ENCODE measurements at regions not wholly inside any gene's neighbourhood (a gene's known extent, or its start where the extent isn't known, plus 50 kb on each side); places are given as distances from the start of the nearest gene placed in this dataset.
A peak's percentile ranks its signal among the peaks of the same experiment; 100 is the strongest.

DNA sequence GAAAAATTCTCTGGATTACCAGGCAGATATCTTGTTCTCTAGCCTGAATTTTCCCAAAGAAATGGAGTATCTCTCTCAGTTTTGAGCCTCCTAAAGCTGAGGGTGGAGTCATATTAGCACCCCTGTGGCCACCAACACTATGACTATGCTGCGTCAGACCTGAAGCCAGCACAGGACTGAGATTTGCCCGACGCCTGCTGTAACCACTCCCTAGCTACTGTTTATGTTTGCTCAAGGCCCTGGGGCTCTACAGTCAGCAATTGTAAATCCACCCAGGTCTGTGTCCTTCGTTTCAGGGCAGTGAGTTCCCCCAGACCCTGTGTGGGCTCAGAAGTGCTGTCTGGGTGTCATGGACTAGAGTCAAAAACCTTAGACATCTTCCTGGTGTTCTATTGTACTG, 61.4 kb downstream of the ZXDA start:
- ATAC-seq (replicated peaks; ENCODE audit: extremely low read depth, poor library complexity, severe bottlenecking) = no peak
- DNase-seq (ENCODE audit: low spot score in 2 of 2) = no peak
- Mint-ChIP-seq H3K9me3 (peaks cover 12% of the 10 kb centered on the region), H3K36me3 (ENCODE audit: insufficient read depth) (no peaks in the 10 kb centered on the region), H3K27ac (ENCODE audit: low read depth) (no peak overlapping the region), H3K27me3 (no peaks in the 10 kb centered on the region), H3K4me1 (no peaks in the 10 kb centered on the region), H3K4me3 (no peak overlapping the region)

DNA sequence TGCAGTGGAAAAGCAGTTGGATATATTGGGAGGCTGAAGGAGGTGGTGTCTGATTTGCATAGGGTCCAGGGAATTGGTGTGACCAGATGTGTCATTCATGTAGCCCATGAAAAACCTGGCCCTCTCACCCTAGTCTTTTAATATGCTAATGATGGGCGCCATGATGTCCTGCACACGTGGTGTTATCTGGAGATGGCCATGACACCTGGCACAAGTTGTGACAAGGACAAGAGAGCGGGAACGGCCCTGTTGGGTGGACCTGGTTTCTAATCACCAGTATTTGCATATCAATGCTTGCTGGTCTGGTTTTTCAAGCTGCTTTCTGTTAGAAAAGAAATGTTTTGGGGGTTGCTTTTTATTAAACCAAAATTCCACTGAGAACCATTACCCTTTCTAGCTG, 87.4 kb downstream of the ZXDA start:
- Mint-ChIP-seq H3K4me3 (no peak overlapping the region), H3K27me3 (no peaks in the 10 kb centered on the region), H3K36me3 (ENCODE audit: insufficient read depth) (no peaks in the 10 kb centered on the region), H3K9me3 (no peaks in the 10 kb centered on the region), H3K27ac (ENCODE audit: low read depth) (no peak overlapping the region), H3K4me1 (peaks cover 6% of the 10 kb centered on the region)
- ATAC-seq (replicated peaks; ENCODE audit: extremely low read depth, poor library complexity, severe bottlenecking) = no peak
- DNase-seq (ENCODE audit: low spot score in 2 of 2) = no peak

DNA sequence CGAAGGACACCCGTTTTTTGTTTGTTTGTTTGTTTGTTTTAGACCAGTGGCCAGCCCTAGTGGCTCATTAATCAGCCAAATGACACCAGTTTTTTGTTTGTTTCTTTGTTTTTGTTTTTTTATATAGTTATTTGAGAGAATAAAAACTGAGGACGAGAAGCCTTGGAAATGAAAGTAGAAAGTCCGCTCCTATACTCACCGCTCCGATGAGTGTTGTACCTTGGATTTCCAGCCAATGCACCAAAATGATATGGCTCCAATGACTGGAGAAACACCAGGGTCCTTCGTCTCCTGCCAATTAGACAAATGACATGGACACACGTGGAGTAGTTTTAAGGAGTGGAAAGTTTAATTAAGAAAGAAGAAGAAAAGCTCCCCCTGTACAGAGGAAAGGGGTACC, 87.9 kb downstream of the ZXDA start:
- Mint-ChIP-seq H3K4me3 (no peak overlapping the region), H3K4me1 (peaks cover 6% of the 10 kb centered on the region), H3K36me3 (ENCODE audit: insufficient read depth) (no peaks in the 10 kb centered on the region), H3K27me3 (no peaks in the 10 kb centered on the region), H3K27ac (ENCODE audit: low read depth) (no peak overlapping the region), H3K9me3 (no peaks in the 10 kb centered on the region)
- ATAC-seq (replicated peaks; ENCODE audit: extremely low read depth, poor library complexity, severe bottlenecking) (no peak), DNase-seq (ENCODE audit: low spot score in 2 of 2) (no peak)

- Mint-ChIP-seq H3K36me3 (ENCODE audit: insufficient read depth) (no peaks in the 10 kb centered on the region), H3K9me3 (no peaks in the 10 kb centered on the region), H3K4me1 (peaks cover 6% of the 10 kb centered on the region), H3K27ac (ENCODE audit: low read depth) (no peak overlapping the region), H3K4me3 (no peak overlapping the region), H3K27me3 (no peaks in the 10 kb centered on the region)
- peak in 1 of 2 donors; percentile 9 for DNase-seq (ENCODE audit: low spot score in 2 of 2)
- ATAC-seq (replicated peaks; ENCODE audit: extremely low read depth, poor library complexity, severe bottlenecking) = peak; percentile 24
Measured at GRCh38 chrX:57821703-57822387, 88.4 kb downstream of the ZXDA start.

- ATAC-seq (replicated peaks; ENCODE audit: extremely low read depth, poor library complexity, severe bottlenecking) (no peak), DNase-seq (ENCODE audit: low spot score in 2 of 2) (no peak)
- Mint-ChIP-seq H3K4me1 (peaks cover 6% of the 10 kb centered on the region), H3K4me3 (no peak overlapping the region), H3K27ac (ENCODE audit: low read depth) (no peak overlapping the region), H3K27me3 (peaks cover 9% of the 10 kb centered on the region), H3K36me3 (ENCODE audit: insufficient read depth) (peaks cover 2% of the 10 kb centered on the region), H3K9me3 (peaks cover 5% of the 10 kb centered on the region)
Measured at GRCh38 chrX:57817302-57817701, 93.0 kb downstream of the ZXDA start.

DNA sequence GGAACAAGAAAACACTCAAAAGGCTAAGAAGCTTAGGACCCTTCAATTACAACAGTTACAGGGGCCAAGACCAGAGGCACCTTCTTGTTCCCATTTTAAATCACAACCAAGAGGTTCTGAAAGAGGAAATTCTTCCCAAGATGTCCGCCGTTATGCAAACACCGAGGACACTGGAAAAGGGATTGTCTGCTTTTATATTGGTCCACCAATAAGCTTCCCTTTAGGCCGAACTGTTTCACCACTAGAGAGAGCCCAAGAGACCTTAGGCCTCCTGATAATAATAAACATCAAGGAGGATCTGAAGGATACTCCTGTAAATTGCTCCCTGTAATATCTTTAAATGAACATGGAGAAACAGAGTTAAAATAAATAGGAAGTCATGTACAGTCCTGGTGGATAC, 92.6 kb upstream of the NLRP2B start:
- H3K9me3 Mint-ChIP-seq = no peaks in the 10 kb centered on the region
- H3K4me1 Mint-ChIP-seq = no peaks in the 10 kb centered on the region
- no peak for ATAC-seq (replicated peaks; ENCODE audit: extremely low read depth, poor library complexity, severe bottlenecking)
- no peak overlapping the region for H3K4me3 Mint-ChIP-seq
- H3K27me3 Mint-ChIP-seq = no peaks in the 10 kb centered on the region
- no peak for DNase-seq (ENCODE audit: low spot score in 2 of 2)
- H3K27ac Mint-ChIP-seq (ENCODE audit: low read depth) = no peak overlapping the region
- no peaks in the 10 kb centered on the region for H3K36me3 Mint-ChIP-seq (ENCODE audit: insufficient read depth)

- Mint-ChIP-seq H3K27me3 (no peaks in the 10 kb centered on the region), H3K9me3 (no peaks in the 10 kb centered on the region), H3K27ac (ENCODE audit: low read depth) (no peak overlapping the region), H3K36me3 (ENCODE audit: insufficient read depth) (no peaks in the 10 kb centered on the region), H3K4me3 (no peak overlapping the region), H3K4me1 (no peaks in the 10 kb centered on the region)
- DNase-seq (ENCODE audit: low spot score in 2 of 2) = no peak
- no peak for ATAC-seq (replicated peaks; ENCODE audit: extremely low read depth, poor library complexity, severe bottlenecking)
Measured at GRCh38 chrX:57771689-57772088, 91.6 kb upstream of the NLRP2B start.

DNA sequence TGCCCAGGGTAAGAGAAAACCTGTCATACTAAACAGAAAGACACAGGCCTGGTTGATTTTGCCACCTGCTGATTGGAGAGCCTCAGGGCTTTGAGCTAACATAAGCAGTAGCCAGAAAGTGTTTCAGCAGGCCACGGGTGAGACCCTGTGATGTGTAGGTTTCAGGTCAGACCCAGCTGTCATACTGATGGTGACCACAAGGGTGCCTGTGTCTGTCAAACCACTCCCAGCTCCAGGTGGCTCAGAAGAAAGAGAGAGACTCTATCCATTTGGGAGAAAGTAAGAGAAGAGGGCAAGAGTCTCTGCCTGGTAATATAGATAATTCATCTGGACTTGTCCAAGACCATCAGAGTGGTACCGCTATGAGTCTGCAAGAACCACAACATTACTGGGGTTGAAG, 72.8 kb upstream of the NLRP2B start:
- ATAC-seq (replicated peaks; ENCODE audit: extremely low read depth, poor library complexity, severe bottlenecking) (no peak), DNase-seq (ENCODE audit: low spot score in 2 of 2) (no peak)
- H3K36me3 Mint-ChIP-seq (ENCODE audit: insufficient read depth) = no peaks in the 10 kb centered on the region
- H3K9me3 Mint-ChIP-seq = no peaks in the 10 kb centered on the region
- H3K27ac Mint-ChIP-seq (ENCODE audit: low read depth) = no peak overlapping the region
- no peaks in the 10 kb centered on the region for H3K4me1 Mint-ChIP-seq
- no peaks in the 10 kb centered on the region for H3K27me3 Mint-ChIP-seq
- no peak overlapping the region for H3K4me3 Mint-ChIP-seq

- Mint-ChIP-seq H3K36me3 (ENCODE audit: insufficient read depth) (no peaks in the 10 kb centered on the region), H3K9me3 (no peaks in the 10 kb centered on the region), H3K4me1 (no peaks in the 10 kb centered on the region), H3K27me3 (no peaks in the 10 kb centered on the region), H3K4me3 (no peak overlapping the region), H3K27ac (ENCODE audit: low read depth) (no peak overlapping the region)
- DNase-seq (ENCODE audit: low spot score in 2 of 2) (no peak), ATAC-seq (replicated peaks; ENCODE audit: extremely low read depth, poor library complexity, severe bottlenecking) (no peak)
Measured at GRCh38 chrX:57741107-57741506, 61.0 kb upstream of the NLRP2B start.

- ATAC-seq (replicated peaks; ENCODE audit: extremely low read depth, poor library complexity, severe bottlenecking) = no peak
- Mint-ChIP-seq H3K27me3 (no peaks in the 10 kb centered on the region), H3K4me3 (no peak overlapping the region), H3K27ac (ENCODE audit: low read depth) (no peak overlapping the region), H3K9me3 (no peaks in the 10 kb centered on the region), H3K4me1 (no peaks in the 10 kb centered on the region), H3K36me3 (ENCODE audit: insufficient read depth) (no peaks in the 10 kb centered on the region)
- no peak for DNase-seq (ENCODE audit: low spot score in 2 of 2)
Measured at GRCh38 chrX:57737881-57738280, 57.8 kb upstream of the NLRP2B start.
